A673 (cell line): ENCODE measurements at regions not wholly inside any gene's neighbourhood (a gene's known extent, or its start where the extent isn't known, plus 50 kb on each side); places are given as distances from the start of the nearest gene placed in this dataset.

Experiments used
- EZH2 ChIP-seq: fragments of 200-600 bp; sonication (generic); IDR thresholded peaks from 2 replicates; pipeline ENCODE4 v1.6.1; 2017; ENCODE audit warnings: borderline replicate concordance, low read depth, mild to moderate bottlenecking, mixed read lengths, antibody characterized with exemption, low read length; ENCODE audit not compliant: poor library complexity, severe bottlenecking
- TF ChIP-seq, protein P1 (sequence below): fragments of 300-800, 200-600 bp; sonication (generic); conservative IDR thresholded peaks from 2 replicates; pipeline ENCODE4 v1.5.1; 2017; ENCODE audit warnings: low read depth, mild to moderate bottlenecking, antibody characterized with exemption, low read length, moderate library complexity, mixed read lengths

DNA sequence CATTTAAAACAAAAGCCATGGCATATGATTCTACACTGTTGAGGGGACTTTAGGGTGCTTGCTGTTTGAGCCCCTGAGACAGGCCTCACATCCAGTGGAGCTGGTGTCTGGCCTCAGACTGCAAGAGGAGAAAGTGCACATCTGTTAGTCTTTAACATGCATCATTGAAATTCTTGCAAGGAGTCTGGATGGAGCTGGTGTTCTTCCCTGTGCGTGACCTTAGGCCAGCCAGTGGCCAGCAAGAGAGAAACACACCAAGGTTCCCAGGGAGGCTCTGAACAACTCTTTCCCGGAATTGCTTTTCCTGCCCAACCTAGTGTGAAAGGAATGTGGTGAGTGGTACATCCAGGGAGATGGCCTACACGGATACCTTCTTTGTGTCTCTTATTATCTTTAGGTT is 282.8 kb upstream of the TNC start:
- TF ChIP-seq, protein P1, sequence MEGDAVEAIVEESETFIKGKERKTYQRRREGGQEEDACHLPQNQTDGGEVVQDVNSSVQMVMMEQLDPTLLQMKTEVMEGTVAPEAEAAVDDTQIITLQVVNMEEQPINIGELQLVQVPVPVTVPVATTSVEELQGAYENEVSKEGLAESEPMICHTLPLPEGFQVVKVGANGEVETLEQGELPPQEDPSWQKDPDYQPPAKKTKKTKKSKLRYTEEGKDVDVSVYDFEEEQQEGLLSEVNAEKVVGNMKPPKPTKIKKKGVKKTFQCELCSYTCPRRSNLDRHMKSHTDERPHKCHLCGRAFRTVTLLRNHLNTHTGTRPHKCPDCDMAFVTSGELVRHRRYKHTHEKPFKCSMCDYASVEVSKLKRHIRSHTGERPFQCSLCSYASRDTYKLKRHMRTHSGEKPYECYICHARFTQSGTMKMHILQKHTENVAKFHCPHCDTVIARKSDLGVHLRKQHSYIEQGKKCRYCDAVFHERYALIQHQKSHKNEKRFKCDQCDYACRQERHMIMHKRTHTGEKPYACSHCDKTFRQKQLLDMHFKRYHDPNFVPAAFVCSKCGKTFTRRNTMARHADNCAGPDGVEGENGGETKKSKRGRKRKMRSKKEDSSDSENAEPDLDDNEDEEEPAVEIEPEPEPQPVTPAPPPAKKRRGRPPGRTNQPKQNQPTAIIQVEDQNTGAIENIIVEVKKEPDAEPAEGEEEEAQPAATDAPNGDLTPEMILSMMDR = no peak
- no peak for TF ChIP-seq EZH2
